Activated naive CD4-positive, alpha-beta T cell treated with anti-CD3 and anti-CD28 coated beads, Interleukin-2, amount 50 U/mL, for 16 hours (primary cell): ENCODE measurements at regions not wholly inside any gene's neighbourhood (a gene's known extent, or its start where the extent isn't known, plus 50 kb on each side); places are given as distances from the start of the nearest gene placed in this dataset.
"Not testable (repeated sequence)": the region's sequence is repeated elsewhere in the genome, so short reads cannot be mapped to it uniquely, and the experiment has no call there.

Experiments used
- DNase-seq: peaks from one replicate; pipeline ENCODE4 v3.0.0-alpha.2; 2020

- DNase-seq: no peak
These were observed 58.3 kb upstream of the EEA1 start for GRCh38 chr12:92987362-92987761.

GRCh38 chr12:92987846-92988621 lies 58.9 kb upstream of the EEA1 start:
- DNase-seq: no peak

- no peak for DNase-seq
These were observed 59.6 kb upstream of the EEA1 start for GRCh38 chr12:92988622-92989130.

GRCh38 chr12:92989715-92990484 lies 60.8 kb upstream of the EEA1 start:
- DNase-seq: no peak

- DNase-seq: no peak
These were observed 62.0 kb upstream of the EEA1 start for GRCh38 chr12:92991134-92991533.

GRCh38 chr12:92992041-92992440 lies 62.9 kb upstream of the EEA1 start:
- DNase-seq: no peak

GRCh38 chr12:92993259-92993658 lies 64.2 kb upstream of the EEA1 start:
- no peak for DNase-seq

GRCh38 chr12:92995258-92995903 lies 66.3 kb upstream of the EEA1 start:
- DNase-seq: no peak

GRCh38 chr12:93000026-93000425 lies 70.9 kb upstream of the EEA1 start:
- no peak for DNase-seq

- no peak for DNase-seq
These were observed 72.3 kb upstream of the EEA1 start for GRCh38 chr12:93001407-93001806.

GRCh38 chr12:93002293-93003054 lies 73.4 kb upstream of the EEA1 start:
- DNase-seq: no peak

GRCh38 chr12:93003531-93004239 lies 74.6 kb upstream of the EEA1 start:
- DNase-seq: no peak

- DNase-seq: no peak
These were observed 76.9 kb upstream of the EEA1 start for GRCh38 chr12:93005928-93006392.

- no peak for DNase-seq
These were observed 77.5 kb upstream of the EEA1 start for GRCh38 chr12:93006471-93007208.

- no peak for DNase-seq
These were observed 78.4 kb upstream of the EEA1 start for GRCh38 chr12:93007544-93007943.

GRCh38 chr12:93008044-93008778 lies 79.1 kb upstream of the EEA1 start:
- DNase-seq: no peak

GRCh38 chr12:93008880-93009279 lies 79.8 kb upstream of the EEA1 start:
- DNase-seq: not testable (repeated sequence)

- DNase-seq: no peak
These were observed 80.4 kb upstream of the EEA1 start for GRCh38 chr12:93009533-93009932.

- DNase-seq: no peak
These were observed 81.4 kb upstream of the EEA1 start for GRCh38 chr12:93010461-93010860.

GRCh38 chr12:93011100-93011499 lies 82.0 kb upstream of the EEA1 start:
- no peak for DNase-seq
